ENCODE measurements at regions not wholly inside any gene's neighbourhood (a gene's known extent, or its start where the extent isn't known, plus 50 kb on each side); places are given as distances from the start of the nearest gene placed in this dataset.

DNA sequence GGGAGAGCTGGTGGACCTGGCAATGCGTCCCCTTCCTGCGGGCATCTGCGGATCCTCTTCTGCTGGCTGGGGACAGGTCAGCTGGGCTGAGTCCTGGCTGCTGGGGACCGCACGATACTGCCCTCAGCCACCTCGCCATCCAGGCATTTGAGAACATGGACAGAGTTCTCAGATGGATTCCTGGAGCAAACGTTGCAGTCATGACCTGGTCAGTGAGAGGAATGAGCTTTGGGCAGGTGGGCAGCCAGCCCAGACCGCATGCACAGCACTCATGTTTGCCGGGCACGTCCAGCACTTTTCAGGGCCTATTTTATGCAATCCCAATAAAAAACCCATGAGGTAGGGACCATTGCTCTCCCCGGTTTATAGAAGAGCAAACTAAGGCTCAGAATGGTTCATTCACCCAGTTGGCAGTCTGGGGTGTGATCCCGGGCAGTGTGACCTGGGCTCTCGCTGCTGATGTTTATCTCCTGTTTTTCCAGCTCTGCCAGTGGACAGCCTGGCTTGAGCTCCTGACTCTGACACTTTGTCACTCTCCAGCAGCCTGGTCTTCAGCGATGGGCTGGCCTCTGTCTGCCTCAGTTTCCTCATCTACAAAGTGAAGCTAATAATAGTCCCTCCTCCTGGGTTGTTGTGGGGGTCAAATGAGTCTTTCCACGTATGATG is 294.7 kb downstream of the IRF8 start:
- TF ChIP-seq, protein P1, sequence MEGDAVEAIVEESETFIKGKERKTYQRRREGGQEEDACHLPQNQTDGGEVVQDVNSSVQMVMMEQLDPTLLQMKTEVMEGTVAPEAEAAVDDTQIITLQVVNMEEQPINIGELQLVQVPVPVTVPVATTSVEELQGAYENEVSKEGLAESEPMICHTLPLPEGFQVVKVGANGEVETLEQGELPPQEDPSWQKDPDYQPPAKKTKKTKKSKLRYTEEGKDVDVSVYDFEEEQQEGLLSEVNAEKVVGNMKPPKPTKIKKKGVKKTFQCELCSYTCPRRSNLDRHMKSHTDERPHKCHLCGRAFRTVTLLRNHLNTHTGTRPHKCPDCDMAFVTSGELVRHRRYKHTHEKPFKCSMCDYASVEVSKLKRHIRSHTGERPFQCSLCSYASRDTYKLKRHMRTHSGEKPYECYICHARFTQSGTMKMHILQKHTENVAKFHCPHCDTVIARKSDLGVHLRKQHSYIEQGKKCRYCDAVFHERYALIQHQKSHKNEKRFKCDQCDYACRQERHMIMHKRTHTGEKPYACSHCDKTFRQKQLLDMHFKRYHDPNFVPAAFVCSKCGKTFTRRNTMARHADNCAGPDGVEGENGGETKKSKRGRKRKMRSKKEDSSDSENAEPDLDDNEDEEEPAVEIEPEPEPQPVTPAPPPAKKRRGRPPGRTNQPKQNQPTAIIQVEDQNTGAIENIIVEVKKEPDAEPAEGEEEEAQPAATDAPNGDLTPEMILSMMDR (IDR thresholded peaks at IDR 0.05; ENCODE audit: insufficient read depth, low read length, missing control alignments), result no peak
- ChIA-PET POLR2A (no interaction called here), CTCF (interaction anchor here (1.6 kb wide), 1 partner anchor 324 kb away, joined by 3 read pairs; no protein-coding TSS in a partner anchor)
- no peak for DNase-seq (ENCODE audit: low read depth, low spot score)
- no peak overlapping the region for H3K4me3 ChIP-seq (ENCODE audit: low read depth, low read length)

DNA sequence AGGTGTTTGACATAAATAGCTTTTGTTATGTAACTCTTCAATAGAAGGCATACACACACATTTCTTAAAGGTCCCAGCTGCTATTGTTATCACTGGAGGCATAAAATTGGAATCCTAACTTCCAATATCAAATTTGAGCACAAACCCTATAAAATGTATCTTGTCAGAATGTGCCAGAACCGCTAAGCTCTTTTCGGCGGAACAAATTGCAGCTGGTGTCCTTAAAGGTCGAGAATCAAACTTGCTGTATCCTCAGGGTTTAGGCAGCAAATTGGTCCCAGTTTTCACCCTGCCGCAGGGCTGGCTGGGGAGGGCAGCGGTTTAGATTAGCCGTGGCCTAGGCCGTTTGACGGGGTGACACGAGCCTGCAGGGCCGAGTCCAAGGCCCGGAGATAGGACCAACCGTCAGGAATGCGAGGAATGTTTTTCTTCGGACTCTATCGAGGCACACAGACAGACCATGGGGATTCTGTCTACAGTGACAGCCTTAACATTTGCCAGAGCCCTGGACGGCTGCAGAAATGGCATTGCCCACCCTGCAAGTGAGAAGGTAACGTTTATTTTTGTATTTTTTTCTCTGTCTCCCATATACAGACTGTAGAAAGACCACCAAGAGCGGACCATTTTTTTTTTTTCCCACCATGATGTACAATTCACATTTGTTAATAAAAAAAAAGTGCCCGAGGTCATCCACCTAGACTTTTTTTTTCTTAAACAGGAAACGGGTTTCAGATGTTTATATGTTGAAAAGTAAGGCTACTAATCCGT is 297.1 kb downstream of the IRF8 start:
- H3K4me3 ChIP-seq (ENCODE audit: low read depth, low read length), result no peak overlapping the region
- ChIA-PET POLR2A (no interaction called here), CTCF (no interaction called here)
- TF ChIP-seq, protein P1 (IDR thresholded peaks at IDR 0.05; ENCODE audit: insufficient read depth, low read length, missing control alignments), result no peak
- no peak for DNase-seq (ENCODE audit: low read depth, low spot score)

DNA sequence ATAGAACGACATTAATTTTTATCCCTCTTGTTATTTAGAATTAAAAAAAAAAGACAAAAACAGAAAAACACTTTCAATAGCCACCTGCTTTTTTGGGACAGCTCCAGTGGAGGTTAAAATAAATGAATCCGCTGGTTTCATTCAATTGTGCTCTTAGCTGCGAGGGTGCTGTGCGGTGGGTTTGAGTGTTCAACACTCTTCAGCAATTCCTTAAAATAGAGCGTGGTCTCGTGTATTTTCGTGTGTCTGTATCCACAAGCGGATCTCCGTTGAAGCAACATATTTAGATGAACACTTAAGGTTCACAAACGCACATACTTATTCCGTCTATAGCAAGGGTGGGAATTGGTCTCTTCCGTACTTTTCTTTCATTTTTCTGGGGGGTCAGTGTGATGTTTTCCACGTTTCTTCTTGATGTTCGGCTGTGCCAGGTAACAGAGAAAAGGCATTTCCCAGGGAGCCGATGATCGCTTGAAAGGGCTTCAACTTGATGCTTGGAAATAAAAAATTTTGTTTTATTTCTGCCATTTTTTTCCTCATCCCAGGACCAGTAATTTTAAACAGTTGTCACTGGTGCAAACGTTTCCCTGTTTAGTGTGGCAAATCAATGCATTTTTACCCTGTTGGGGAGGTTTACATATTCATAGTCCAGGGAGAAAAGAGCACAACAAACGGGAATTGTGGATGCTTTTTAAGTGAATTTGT is 297.9 kb downstream of the IRF8 start:
- POLR2A ChIA-PET, result no interaction called here
- no peak for DNase-seq (ENCODE audit: low read depth, low spot score)
- TF ChIP-seq, protein P1 (IDR thresholded peaks at IDR 0.05; ENCODE audit: insufficient read depth, low read length, missing control alignments), result no peak
- CTCF ChIA-PET, result no interaction called here
- H3K4me3 ChIP-seq (ENCODE audit: low read depth, low read length), result no peak overlapping the region

DNA sequence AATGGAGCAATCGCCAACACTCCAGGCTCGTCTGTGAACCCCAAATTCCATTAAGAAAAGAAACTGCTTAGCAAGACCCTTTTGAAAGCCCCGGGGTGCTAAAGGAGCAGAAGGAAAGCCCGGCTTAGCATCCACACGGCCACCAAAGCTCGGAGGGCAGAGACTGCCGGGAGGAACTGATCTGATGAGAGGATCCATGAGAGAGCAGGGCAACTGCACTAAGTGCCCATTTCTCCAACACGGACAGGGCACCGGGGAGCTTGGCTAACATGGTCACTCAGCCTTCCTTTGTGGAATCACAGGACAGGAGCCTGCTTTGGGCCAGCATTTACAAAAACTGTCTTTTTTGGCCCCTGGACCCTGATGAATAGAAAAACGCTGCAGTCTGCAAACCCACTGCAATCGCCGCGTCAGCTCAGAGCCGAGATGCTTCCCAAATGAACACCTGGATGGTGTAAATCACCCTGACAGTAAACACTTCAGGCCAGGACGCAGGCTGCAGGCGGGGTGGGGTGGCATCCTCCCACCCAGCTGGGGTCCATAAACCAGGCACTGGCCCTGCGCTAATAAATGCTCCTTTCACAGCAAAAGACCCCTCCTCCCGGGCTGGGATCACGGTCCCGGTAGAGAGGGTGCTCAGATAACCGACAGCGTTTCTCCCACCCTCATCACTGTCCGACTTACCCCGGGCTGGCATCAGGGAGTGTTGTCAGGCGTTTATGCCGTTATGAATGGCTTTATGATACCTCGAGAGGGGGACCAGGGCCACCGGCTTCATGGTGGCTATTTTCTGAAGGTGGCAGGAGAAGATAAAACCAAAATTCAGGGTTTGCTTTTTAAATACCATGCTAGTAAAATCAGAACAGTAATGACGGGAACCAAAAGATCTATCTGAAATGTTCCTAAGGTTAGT is 299.5 kb downstream of the IRF8 start:
- H3K4me3 ChIP-seq (ENCODE audit: low read depth, low read length), result no peak overlapping the region

DNA sequence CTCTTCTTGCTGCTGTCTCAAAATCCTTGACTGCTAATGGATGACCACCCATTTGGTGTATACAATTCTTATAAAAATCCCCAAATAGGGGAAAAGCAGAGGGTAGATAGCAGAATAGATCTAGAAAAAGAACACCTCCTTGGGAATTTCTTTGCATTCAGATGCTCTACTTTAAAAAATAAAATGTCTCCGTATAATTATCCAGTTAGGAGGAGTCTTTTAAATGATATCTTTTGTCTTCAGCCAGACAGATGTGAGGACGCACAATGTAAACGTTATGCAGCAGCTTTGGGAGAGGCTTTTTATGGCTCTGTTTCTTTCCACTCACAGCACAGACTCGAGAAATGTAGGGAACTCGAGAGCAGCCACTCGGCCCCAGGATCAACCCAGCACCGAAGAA is 300.2 kb downstream of the IRF8 start:
- ChIA-PET CTCF (no interaction called here), POLR2A (interaction anchor here (0.7 kb wide), 1 partner anchor 144 kb away, joined by 3 read pairs; no protein-coding TSS in a partner anchor)
- TF ChIP-seq, protein P1 (IDR thresholded peaks at IDR 0.05; ENCODE audit: insufficient read depth, low read length, missing control alignments), result no peak
- no peak for DNase-seq (ENCODE audit: low read depth, low spot score)
- no peak overlapping the region for H3K4me3 ChIP-seq (ENCODE audit: low read depth, low read length)

More for the DNA sequence above, 299.5 kb downstream of the IRF8 start:
- ChIA-PET POLR2A (no interaction called here), CTCF (interaction anchor here (0.6 kb wide), 1 partner anchor 17 kb away, joined by 3 read pairs; no protein-coding TSS in a partner anchor)
- no peak for DNase-seq (ENCODE audit: low read depth, low spot score)
- TF ChIP-seq, protein P1 (IDR thresholded peaks at IDR 0.05; ENCODE audit: insufficient read depth, low read length, missing control alignments), result no peak

All from AG04449 (cell line).